H9 (cell line): ENCODE measurements at regions not wholly inside any gene's neighbourhood (a gene's known extent, or its start where the extent isn't known, plus 50 kb on each side); places are given as distances from the start of the nearest gene placed in this dataset.

Experiments
- DNase-seq: peaks from one replicate; pipeline ENCODE4 v3.0.0-alpha.2; 2017
- H2AFZ ChIP-seq: one replicate; pipeline ENCODE4 v1.6.1; 2013; ENCODE audit warnings: mild to moderate bottlenecking, low read length, control low read depth, moderate library complexity
- H2AK5ac ChIP-seq: 2 replicates; pipeline ENCODE4 v1.6.1; 2013; ENCODE audit warnings: low read length, control low read depth, mixed read lengths; ENCODE audit not compliant: insufficient read length
- H2BK120ac ChIP-seq: one replicate; pipeline ENCODE4 v1.6.1; 2013; ENCODE audit warnings: low read depth, mild to moderate bottlenecking, low read length, control low read depth, inconsistent platforms; ENCODE audit not compliant: poor library complexity, severe bottlenecking
- H2BK12ac ChIP-seq: 2 replicates; pipeline ENCODE4 v1.6.1; 2013; ENCODE audit warnings: low read length, control low read depth, mixed read lengths, low read depth; ENCODE audit not compliant: insufficient read length
- H2BK15ac ChIP-seq: 2 replicates; pipeline ENCODE4 v1.6.1; 2013; ENCODE audit warnings: low read depth, low read length, control low read depth
- H2BK20ac ChIP-seq: one replicate; pipeline ENCODE4 v1.6.1; 2013; ENCODE audit warnings: low read depth, mild to moderate bottlenecking, low read length, control low read depth, inconsistent platforms; ENCODE audit not compliant: poor library complexity, severe bottlenecking
- H2BK5ac ChIP-seq: 2 replicates; pipeline ENCODE4 v1.6.1; 2013; ENCODE audit warnings: low read length, control low read depth, mixed read lengths; ENCODE audit not compliant: insufficient read length
- H3K14ac ChIP-seq: 2 replicates; pipeline ENCODE4 v1.6.1; 2013; ENCODE audit warnings: low read length, control low read depth; ENCODE audit not compliant: insufficient read depth
- H3K18ac ChIP-seq: 2 replicates; pipeline ENCODE4 v1.6.1; 2013; ENCODE audit warnings: low read depth, mild to moderate bottlenecking, mixed read lengths, low read length, control low read depth; ENCODE audit not compliant: insufficient read length
- H3K23ac ChIP-seq: 2 replicates; pipeline ENCODE4 v1.6.1; 2013; ENCODE audit warnings: low read length, control low read depth, mixed read lengths, low read depth; ENCODE audit not compliant: insufficient read length
- H3K23me2 ChIP-seq: 2 replicates; pipeline ENCODE4 v1.6.1; 2013; ENCODE audit warnings: low read depth, mild to moderate bottlenecking, mixed read lengths, low read length, control low read depth; ENCODE audit not compliant: insufficient read length, poor library complexity, severe bottlenecking
- H3K27ac ChIP-seq: 2 replicates; pipeline ENCODE4 v1.5.1; 2013; ENCODE audit warnings: low read length, control low read depth, mixed read lengths, low read depth; ENCODE audit not compliant: insufficient read length
- H3K27me3 ChIP-seq: 2 replicates; pipeline ENCODE4 v1.6.1; 2013; ENCODE audit warnings: low read length, control low read depth, inconsistent platforms; ENCODE audit not compliant: insufficient read depth
- H3K4ac ChIP-seq: 2 replicates; pipeline ENCODE4 v1.6.1; 2013; ENCODE audit warnings: low read depth, mild to moderate bottlenecking, control low read depth, inconsistent platforms, low read length, moderate library complexity
- H3K4me1 ChIP-seq: 2 replicates; pipeline ENCODE4 v1.6.1; 2013; ENCODE audit warnings: low read length, control low read depth, inconsistent platforms; ENCODE audit not compliant: insufficient read depth
- H3K4me2 ChIP-seq: 2 replicates; pipeline ENCODE4 v1.6.1; 2013; ENCODE audit warnings: low read length, control low read depth, mixed read lengths; ENCODE audit not compliant: insufficient read length, insufficient read depth
- H3K56ac ChIP-seq: 2 replicates; pipeline ENCODE4 v1.6.1; 2013; ENCODE audit warnings: low read depth, mild to moderate bottlenecking, mixed read lengths, low read length, control low read depth; ENCODE audit not compliant: insufficient read length
- H3K79me1 ChIP-seq: 2 replicates; pipeline ENCODE4 v1.6.1; 2013; ENCODE audit warnings: low read depth, mild to moderate bottlenecking, moderate library complexity, low read length, control low read depth, inconsistent platforms; ENCODE audit not compliant: insufficient read depth, poor library complexity, severe bottlenecking
- H3K79me2 ChIP-seq: 2 replicates; pipeline ENCODE4 v1.6.1; 2013; ENCODE audit warnings: low read length, control low read depth, inconsistent platforms; ENCODE audit not compliant: insufficient read depth
- H3K9ac ChIP-seq: 2 replicates; pipeline ENCODE4 v1.6.1; 2013; ENCODE audit warnings: low read length, control low read depth, mixed read lengths; ENCODE audit not compliant: insufficient read length; ENCODE audit errors: extremely low read depth
- H3K9me3 ChIP-seq: one replicate; pipeline ENCODE4 v1.6.1; 2013; ENCODE audit warnings: low read depth, low read length, inconsistent platforms; ENCODE audit not compliant: control insufficient read depth
- H3T11ph ChIP-seq: one replicate; pipeline ENCODE4 v1.6.1; 2013; ENCODE audit warnings: mild to moderate bottlenecking, low read length, control low read depth, inconsistent platforms
- H4K20me1 ChIP-seq: one replicate; pipeline ENCODE4 v1.6.1; 2013; ENCODE audit not compliant: control insufficient read depth, insufficient read length, insufficient read depth
- H4K5ac ChIP-seq: 2 replicates; pipeline ENCODE4 v1.6.1; 2013; ENCODE audit warnings: low read depth, mild to moderate bottlenecking, mixed read lengths, low read length, control low read depth; ENCODE audit not compliant: insufficient read length
- H4K8ac ChIP-seq: replicated peaks from 2 replicates; pipeline ENCODE4 v1.6.1; 2013; ENCODE audit warnings: low read length, control low read depth, mixed read lengths, low read depth; ENCODE audit not compliant: insufficient read length
- H4K91ac ChIP-seq: 2 replicates; pipeline ENCODE4 v1.6.1; 2013; ENCODE audit warnings: low read depth, mild to moderate bottlenecking, moderate library complexity, mixed read lengths, low read length, control low read depth; ENCODE audit not compliant: insufficient read length
- H3K27ac Mint-ChIP-seq, 3 experiments: 2 replicates in 2 of 3; 3 replicates in 1 of 3; pipeline ENCODE4 v1.8.0; 2020 to 2021; ENCODE audit warnings: mixed read lengths in 3 of 3, mild to moderate bottlenecking in 1 of 3, moderate library complexity in 1 of 3
- H3K27me3 Mint-ChIP-seq: 2 replicates; pipeline ENCODE4 v1.8.0; 2021; ENCODE audit warnings: low read depth, mild to moderate bottlenecking, moderate library complexity, mixed read lengths
- H3K36me3 Mint-ChIP-seq, 3 experiments: 2 replicates in 2 of 3; 3 replicates in 1 of 3; pipeline ENCODE4 v1.8.0; 2020 to 2021; ENCODE audit warnings: low read depth in 3 of 3, mixed read lengths in 3 of 3; ENCODE audit not compliant: insufficient read depth in 1 of 3
- H3K4me1 Mint-ChIP-seq, 2 experiments: 2 replicates each; pipeline ENCODE4 v1.8.0; 2020; ENCODE audit warnings: mixed read lengths in 2 of 2
- H3K4me3 Mint-ChIP-seq, 2 experiments: 2 replicates in 1 of 2; 3 replicates in 1 of 2; pipeline ENCODE4 v1.8.0; 2020 to 2021; ENCODE audit warnings: mild to moderate bottlenecking in 2 of 2, mixed read lengths in 2 of 2, moderate library complexity in 1 of 2
- H3K9me3 Mint-ChIP-seq, 2 experiments: 2 replicates in 1 of 2; 3 replicates in 1 of 2; pipeline ENCODE4 v1.8.0; 2020; ENCODE audit warnings: mild to moderate bottlenecking in 2 of 2, mixed read lengths in 2 of 2, moderate library complexity in 1 of 2
- WGBS: extraction: QIAGEN DNeasy Blood & Tissue Kit; methylation state at CpG from one replicate; pipeline ENCODE4 v1.1.7; 2013; ENCODE audit warnings: missing lambda C conversion rate, low lambda C conversion rate, mixed read lengths; ENCODE audit not compliant: insufficient read length; ENCODE audit errors: extremely low coverage; 5-methylcytosine and 5-hydroxymethylcytosine counted together
- TF ChIP-seq, protein P1 (sequence below): fragments of 200-600 bp; sonication (generic); conservative IDR thresholded peaks from 3 replicates; pipeline ENCODE4 v1.8.0; 2021; ENCODE audit warnings: antibody characterized with exemption, mild to moderate bottlenecking

GRCh38 chr6:139776041-139776440 lies 401.6 kb upstream of the CITED2 start:
- Histone ChIP-seq H3K14ac (no peak overlapping the region), H3K79me2 (no peaks in the 10 kb centered on the region), H2AFZ (no peak overlapping the region), H4K20me1 (no peaks in the 10 kb centered on the region), H3K9ac (no peak overlapping the region), H3K56ac (no peak overlapping the region), H3K4me2 (no peak overlapping the region), H2BK20ac (no peak overlapping the region), H3K23me2 (no peaks in the 10 kb centered on the region), H2BK15ac (no peak overlapping the region), H3K4me1 (no peaks in the 10 kb centered on the region), H4K5ac (no peak overlapping the region), H3K4ac (no peak overlapping the region), H2BK5ac (no peak overlapping the region), H3K9me3 (no peaks in the 10 kb centered on the region), H3K27me3 (no peaks in the 10 kb centered on the region), H3K18ac (no peak overlapping the region), H4K91ac (no peak overlapping the region), H2BK120ac (no peak overlapping the region), H3T11ph (no peak overlapping the region), H2BK12ac (no peak overlapping the region), H3K27ac (no peak overlapping the region), H2AK5ac (no peak overlapping the region), H3K79me1 (no peaks in the 10 kb centered on the region), H3K23ac (no peak overlapping the region), H4K8ac (no peak overlapping the region)
- H3K4me3 Mint-ChIP-seq, result no peak overlapping the region
- H3K27ac Mint-ChIP-seq, result no peak overlapping the region
- peaks cover 37 to 38% of the 10 kb centered on the region in 2 experiments for H3K4me1 Mint-ChIP-seq
- no peaks in the 10 kb centered on the region for H3K27me3 Mint-ChIP-seq
- TF ChIP-seq, protein P1, sequence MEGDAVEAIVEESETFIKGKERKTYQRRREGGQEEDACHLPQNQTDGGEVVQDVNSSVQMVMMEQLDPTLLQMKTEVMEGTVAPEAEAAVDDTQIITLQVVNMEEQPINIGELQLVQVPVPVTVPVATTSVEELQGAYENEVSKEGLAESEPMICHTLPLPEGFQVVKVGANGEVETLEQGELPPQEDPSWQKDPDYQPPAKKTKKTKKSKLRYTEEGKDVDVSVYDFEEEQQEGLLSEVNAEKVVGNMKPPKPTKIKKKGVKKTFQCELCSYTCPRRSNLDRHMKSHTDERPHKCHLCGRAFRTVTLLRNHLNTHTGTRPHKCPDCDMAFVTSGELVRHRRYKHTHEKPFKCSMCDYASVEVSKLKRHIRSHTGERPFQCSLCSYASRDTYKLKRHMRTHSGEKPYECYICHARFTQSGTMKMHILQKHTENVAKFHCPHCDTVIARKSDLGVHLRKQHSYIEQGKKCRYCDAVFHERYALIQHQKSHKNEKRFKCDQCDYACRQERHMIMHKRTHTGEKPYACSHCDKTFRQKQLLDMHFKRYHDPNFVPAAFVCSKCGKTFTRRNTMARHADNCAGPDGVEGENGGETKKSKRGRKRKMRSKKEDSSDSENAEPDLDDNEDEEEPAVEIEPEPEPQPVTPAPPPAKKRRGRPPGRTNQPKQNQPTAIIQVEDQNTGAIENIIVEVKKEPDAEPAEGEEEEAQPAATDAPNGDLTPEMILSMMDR, result no peak
- DNase-seq, result no peak
- no CpG with 5 or more reads among the region's 6 CpGs for WGBS
- no peaks in the 10 kb centered on the region for H3K9me3 Mint-ChIP-seq
- no peaks in the 10 kb centered on the region for H3K36me3 Mint-ChIP-seq
